ENCODE measurements at regions not wholly inside any gene's neighbourhood (a gene's known extent, or its start where the extent isn't known, plus 50 kb on each side); places are given as distances from the start of the nearest gene placed in this dataset.

DNA sequence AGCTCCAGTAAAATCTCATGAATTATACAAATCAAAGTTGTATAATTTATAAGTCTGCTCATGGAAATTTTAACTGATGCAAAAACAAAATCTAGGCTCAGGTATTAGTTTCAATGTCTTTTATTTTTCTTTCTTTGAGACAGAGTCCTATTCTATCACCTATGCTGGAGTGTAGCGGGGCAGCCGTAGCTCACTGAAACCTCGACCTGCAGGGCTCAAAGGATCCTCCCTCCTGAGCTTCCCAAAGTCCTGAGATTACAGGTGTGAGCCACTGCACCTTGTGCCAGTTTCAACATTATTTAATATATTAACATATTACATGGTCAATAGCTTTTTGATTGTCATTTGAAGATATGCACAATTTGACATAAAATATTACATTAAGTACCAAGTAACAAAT is 678.7 kb downstream of the ARAP2 start:
- Histone ChIP-seq H3K79me2 (ENCODE audit: insufficient read depth, low read length) (no peaks in the 10 kb centered on the region), H3K9ac (ENCODE audit: insufficient read depth, low read length, poor library complexity, severe bottlenecking) (no peak overlapping the region), H3K36me3 (replicated peaks in 1 of 2; ENCODE audit: control insufficient read depth in 1 of 2, insufficient read depth in 2 of 2, low read length in 2 of 2) (no peaks in the 10 kb centered on the region), H3K27ac (ENCODE audit: low read depth in 1 of 2, low read length in 2 of 2) (no peak overlapping the region), H4K20me1 (ENCODE audit: insufficient read depth, low read length) (no peaks in the 10 kb centered on the region), H3K4me3 (replicated peaks in 1 of 3; ENCODE audit: low read depth in 2 of 3, low read length in 3 of 3) (no peak overlapping the region), H3K4me1 (ENCODE audit: control insufficient read depth in 1 of 2, insufficient read depth in 2 of 2, low read length in 2 of 2) (no peaks in the 10 kb centered on the region), H3K9me3 (replicated peaks in 1 of 2; ENCODE audit: control insufficient read depth in 1 of 2, insufficient read depth in 1 of 2, low read length in 2 of 2) (peaks cover 0 to 1% of the 10 kb centered on the region in 2 donors), H2AFZ (ENCODE audit: insufficient read depth, low read depth, low read length, poor library complexity, severe bottlenecking) (no peak overlapping the region), H3K27me3 (ENCODE audit: control insufficient read depth in 2 of 2, insufficient read depth in 2 of 2, low read length in 2 of 2) (no peaks in the 10 kb centered on the region), H3K4me2 (replicated peaks; ENCODE audit: extremely low read depth, low read length, poor library complexity, severe bottlenecking) (no peak overlapping the region)
- peaks cover 0 to 3% (median 2%) of the 10 kb centered on the region in 7 donors for H3K9me3 Mint-ChIP-seq
- no CpG with 5 or more reads among the region's 3 CpGs for WGBS (ENCODE audit: insufficient coverage)
- H3K27ac Mint-ChIP-seq = no peak overlapping the region
- no peaks in the 10 kb centered on the region for H3K4me1 Mint-ChIP-seq
- H3K36me3 Mint-ChIP-seq = no peaks in the 10 kb centered on the region
- no peak overlapping the region for H3K4me3 Mint-ChIP-seq
- intact Hi-C loops (cut with micrococcal nuclease) = no loop called here
- TF ChIP-seq, protein P1, sequence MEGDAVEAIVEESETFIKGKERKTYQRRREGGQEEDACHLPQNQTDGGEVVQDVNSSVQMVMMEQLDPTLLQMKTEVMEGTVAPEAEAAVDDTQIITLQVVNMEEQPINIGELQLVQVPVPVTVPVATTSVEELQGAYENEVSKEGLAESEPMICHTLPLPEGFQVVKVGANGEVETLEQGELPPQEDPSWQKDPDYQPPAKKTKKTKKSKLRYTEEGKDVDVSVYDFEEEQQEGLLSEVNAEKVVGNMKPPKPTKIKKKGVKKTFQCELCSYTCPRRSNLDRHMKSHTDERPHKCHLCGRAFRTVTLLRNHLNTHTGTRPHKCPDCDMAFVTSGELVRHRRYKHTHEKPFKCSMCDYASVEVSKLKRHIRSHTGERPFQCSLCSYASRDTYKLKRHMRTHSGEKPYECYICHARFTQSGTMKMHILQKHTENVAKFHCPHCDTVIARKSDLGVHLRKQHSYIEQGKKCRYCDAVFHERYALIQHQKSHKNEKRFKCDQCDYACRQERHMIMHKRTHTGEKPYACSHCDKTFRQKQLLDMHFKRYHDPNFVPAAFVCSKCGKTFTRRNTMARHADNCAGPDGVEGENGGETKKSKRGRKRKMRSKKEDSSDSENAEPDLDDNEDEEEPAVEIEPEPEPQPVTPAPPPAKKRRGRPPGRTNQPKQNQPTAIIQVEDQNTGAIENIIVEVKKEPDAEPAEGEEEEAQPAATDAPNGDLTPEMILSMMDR (IDR thresholded peaks at IDR 0.05) = no peak
- DNase-seq = no peak
- H3K27me3 Mint-ChIP-seq (ENCODE audit: low read depth in 3 of 3) = no peaks in the 10 kb centered on the region

DNA sequence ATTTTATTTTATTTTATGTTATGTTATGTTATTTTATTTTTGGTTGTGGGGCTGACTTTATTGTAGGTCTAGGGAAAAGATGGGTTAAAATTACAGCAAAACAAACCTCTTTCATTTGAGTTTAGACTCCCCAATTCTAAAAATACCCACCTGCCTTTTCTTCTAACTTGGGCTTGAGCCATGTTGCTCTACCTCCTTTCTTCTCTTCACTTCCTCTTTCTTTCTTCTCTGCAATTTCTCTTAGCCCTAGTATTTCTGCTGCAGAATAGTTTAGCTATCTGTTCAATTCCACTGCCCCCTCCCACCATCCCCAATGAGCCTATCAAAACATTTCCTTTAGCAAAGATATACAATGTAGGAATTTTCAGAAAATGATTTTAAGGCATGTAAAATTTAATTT is 653.3 kb downstream of the ARAP2 start:
- Histone ChIP-seq H3K4me2 (replicated peaks; ENCODE audit: extremely low read depth, low read length, poor library complexity, severe bottlenecking) (no peak overlapping the region), H3K27me3 (ENCODE audit: control insufficient read depth in 2 of 2, insufficient read depth in 2 of 2, low read length in 2 of 2) (no peaks in the 10 kb centered on the region), H3K79me2 (ENCODE audit: insufficient read depth, low read length) (no peaks in the 10 kb centered on the region), H2AFZ (ENCODE audit: insufficient read depth, low read depth, low read length, poor library complexity, severe bottlenecking) (no peak overlapping the region), H3K4me1 (ENCODE audit: control insufficient read depth in 1 of 2, insufficient read depth in 2 of 2, low read length in 2 of 2) (no peaks in the 10 kb centered on the region), H3K9ac (ENCODE audit: insufficient read depth, low read length, poor library complexity, severe bottlenecking) (no peak overlapping the region), H3K36me3 (replicated peaks in 1 of 2; ENCODE audit: control insufficient read depth in 1 of 2, insufficient read depth in 2 of 2, low read length in 2 of 2) (no peaks in the 10 kb centered on the region), H3K27ac (ENCODE audit: low read depth in 1 of 2, low read length in 2 of 2) (no peak overlapping the region), H4K20me1 (ENCODE audit: insufficient read depth, low read length) (no peaks in the 10 kb centered on the region), H3K4me3 (replicated peaks in 1 of 3; ENCODE audit: low read depth in 2 of 3, low read length in 3 of 3) (no peak overlapping the region), H3K9me3 (replicated peaks in 1 of 2; ENCODE audit: control insufficient read depth in 1 of 2, insufficient read depth in 1 of 2, low read length in 2 of 2) (no peaks in the 10 kb centered on the region)
- intact Hi-C loops (cut with micrococcal nuclease) = no loop called here
- H3K36me3 Mint-ChIP-seq = no peaks in the 10 kb centered on the region
- no peaks in the 10 kb centered on the region for H3K27me3 Mint-ChIP-seq (ENCODE audit: low read depth in 3 of 3)
- no peak overlapping the region for H3K4me3 Mint-ChIP-seq
- peaks cover 2 to 5% (median 2%) of the 10 kb centered on the region in 7 donors for H3K9me3 Mint-ChIP-seq
- DNase-seq = no peak
- peaks cover 5% of the 10 kb centered on the region for H3K4me1 Mint-ChIP-seq
- H3K27ac Mint-ChIP-seq = no peak overlapping the region
- TF ChIP-seq, protein P1 (IDR thresholded peaks at IDR 0.05) = no peak
